DMS53 treated with DMSO at 0.1 percent for 48 hours (cell line): ENCODE measurements at regions not wholly inside any gene's neighbourhood (a gene's known extent, or its start where the extent isn't known, plus 50 kb on each side); places are given as distances from the start of the nearest gene placed in this dataset.

Experiments used
- DNase-seq: peaks from one replicate; lab custom pipeline; 2025; ENCODE audit not compliant: unreplicated experiment; lab: John Stamatoyannopoulos, UW

GRCh38 chr13:47459512-47459911 lies 541.6 kb downstream of the SUCLA2 start:
- DNase-seq = no peak

- DNase-seq = no peak
Measured at GRCh38 chr13:47457626-47458025, 543.4 kb downstream of the SUCLA2 start.

- DNase-seq = no peak
Measured at GRCh38 chr13:47455626-47456025, 545.4 kb downstream of the SUCLA2 start.

- DNase-seq = no peak
Measured at GRCh38 chr13:47454986-47455385, 546.1 kb downstream of the SUCLA2 start.

- DNase-seq = no peak
Measured at GRCh38 chr13:47437406-47437805, 540.6 kb upstream of the HTR2A start.

- no peak for DNase-seq
Measured at GRCh38 chr13:47433461-47434005, 536.7 kb upstream of the HTR2A start.

- no peak for DNase-seq
Measured at GRCh38 chr13:47426126-47426849, 529.4 kb upstream of the HTR2A start.

GRCh38 chr13:47421525-47421924 lies 524.7 kb upstream of the HTR2A start:
- no peak for DNase-seq

- peak; percentile 78 for DNase-seq
Measured at GRCh38 chr13:47420568-47420967, 523.7 kb upstream of the HTR2A start.

GRCh38 chr13:47420020-47420419 lies 523.2 kb upstream of the HTR2A start:
- peak; percentile 52 for DNase-seq

GRCh38 chr13:47418206-47418920 lies 521.5 kb upstream of the HTR2A start:
- no peak for DNase-seq

GRCh38 chr13:47417485-47417884 lies 520.6 kb upstream of the HTR2A start:
- no peak for DNase-seq

GRCh38 chr13:47415048-47415447 lies 518.2 kb upstream of the HTR2A start:
- no peak for DNase-seq

- no peak for DNase-seq
Measured at GRCh38 chr13:47413526-47413925, 516.7 kb upstream of the HTR2A start.

GRCh38 chr13:47413112-47413511 lies 516.3 kb upstream of the HTR2A start:
- DNase-seq = no peak

- no peak for DNase-seq
Measured at GRCh38 chr13:47409778-47410177, 512.9 kb upstream of the HTR2A start.

- peak; percentile 94 for DNase-seq
Measured at GRCh38 chr13:47408546-47409319, 511.9 kb upstream of the HTR2A start.

- no peak for DNase-seq
Measured at GRCh38 chr13:47407808-47408207, 511.0 kb upstream of the HTR2A start.

GRCh38 chr13:47399599-47399998 lies 502.7 kb upstream of the HTR2A start:
- DNase-seq = no peak

- DNase-seq = peak; percentile 56
Measured at GRCh38 chr13:47397739-47398138, 500.9 kb upstream of the HTR2A start.

GRCh38 chr13:47396915-47397314 lies 500.1 kb upstream of the HTR2A start:
- DNase-seq = no peak

GRCh38 chr13:47374741-47375140 lies 477.9 kb upstream of the HTR2A start:
- DNase-seq = no peak
